ENCODE measurements at regions not wholly inside any gene's neighbourhood (a gene's known extent, or its start where the extent isn't known, plus 50 kb on each side); places are given as distances from the start of the nearest gene placed in this dataset.

- no peak for DNase-seq
Observed at GRCh38 chr6:88377976-88378568, 211.9 kb upstream of the CNR1 start.

- DNase-seq = no peak
Observed at GRCh38 chr6:88376768-88377387, 210.7 kb upstream of the CNR1 start.

GRCh38 chr6:88376197-88376596, 210.1 kb upstream of the CNR1 start:
- no peak for DNase-seq

GRCh38 chr6:88374553-88374952, 208.4 kb upstream of the CNR1 start:
- DNase-seq = no peak

- DNase-seq = no peak
Observed at GRCh38 chr6:88371480-88371879, 205.3 kb upstream of the CNR1 start.

GRCh38 chr6:88370127-88370710, 204.1 kb upstream of the CNR1 start:
- DNase-seq = no peak

- DNase-seq = no peak
Observed at GRCh38 chr6:88369262-88369661, 203.1 kb upstream of the CNR1 start.

GRCh38 chr6:88368071-88368787, 202.1 kb upstream of the CNR1 start:
- DNase-seq = no peak

- no peak for DNase-seq
Observed at GRCh38 chr6:88367248-88367647, 201.1 kb upstream of the CNR1 start.

- DNase-seq = no peak
Observed at GRCh38 chr6:88366672-88367071, 200.5 kb upstream of the CNR1 start.

- DNase-seq = no peak
Observed at GRCh38 chr6:88365656-88366055, 199.5 kb upstream of the CNR1 start.

- no peak for DNase-seq
Observed at GRCh38 chr6:88365230-88365629, 199.1 kb upstream of the CNR1 start.

- no peak for DNase-seq
Observed at GRCh38 chr6:88361754-88362153, 195.6 kb upstream of the CNR1 start.

- DNase-seq = no peak
Observed at GRCh38 chr6:88361298-88361697, 195.2 kb upstream of the CNR1 start.

GRCh38 chr6:88360203-88360797, 194.2 kb upstream of the CNR1 start:
- DNase-seq = no peak

- no peak for DNase-seq
Observed at GRCh38 chr6:88359530-88360202, 193.5 kb upstream of the CNR1 start.

GRCh38 chr6:88358846-88359245, 192.7 kb upstream of the CNR1 start:
- DNase-seq = no peak

- DNase-seq = no peak
Observed at GRCh38 chr6:88349511-88349910, 183.4 kb upstream of the CNR1 start.

GRCh38 chr6:88342336-88342735, 176.2 kb upstream of the CNR1 start:
- no peak for DNase-seq

GRCh38 chr6:88339761-88340160, 173.6 kb upstream of the CNR1 start:
- no peak for DNase-seq

- DNase-seq = no peak
Observed at GRCh38 chr6:88321306-88321705, 155.2 kb upstream of the CNR1 start.

- no peak for DNase-seq
Observed at GRCh38 chr6:88311561-88311960, 145.4 kb upstream of the CNR1 start.

GRCh38 chr6:88304520-88304919, 138.4 kb upstream of the CNR1 start:
- no peak for DNase-seq

Data from CD4-positive, alpha-beta T cell treated with Interleukin-4 for 1 hour (primary cell).